Adipocyte (in vitro differentiated cells): ENCODE measurements at regions not wholly inside any gene's neighbourhood (a gene's known extent, or its start where the extent isn't known, plus 50 kb on each side); places are given as distances from the start of the nearest gene placed in this dataset.
"Not testable (repeated sequence)": the region's sequence is repeated elsewhere in the genome, so short reads cannot be mapped to it uniquely, and the experiment has no call there.

Experiments
- DNase-seq: peaks from one replicate; pipeline ENCODE4 v3.0.0-alpha.2; 2015; ENCODE audit warnings: low read depth
- H3K27me3 ChIP-seq: replicated peaks from 2 replicates; pipeline ENCODE4 v1.7.0; 2013; ENCODE audit warnings: mild to moderate bottlenecking, low read length, moderate library complexity; ENCODE audit not compliant: control insufficient read depth, insufficient read depth
- H3K36me3 ChIP-seq: 2 replicates; pipeline ENCODE4 v1.7.0; 2013; ENCODE audit warnings: low read length, mild to moderate bottlenecking, moderate library complexity; ENCODE audit not compliant: control insufficient read depth, insufficient read depth, severe bottlenecking
- H3K4me1 ChIP-seq: 2 replicates; pipeline ENCODE4 v1.7.0; 2013; ENCODE audit warnings: mild to moderate bottlenecking, low read length, moderate library complexity; ENCODE audit not compliant: control insufficient read depth, insufficient read depth
- H3K4me3 ChIP-seq: 2 replicates; pipeline ENCODE4 v1.7.0; 2013; ENCODE audit warnings: mild to moderate bottlenecking, low read length, moderate library complexity
- H3K9ac ChIP-seq: 2 replicates; pipeline ENCODE4 v1.7.0; 2013; ENCODE audit warnings: mild to moderate bottlenecking, low read length, moderate library complexity
- H3K9me3 ChIP-seq: 2 replicates; pipeline ENCODE4 v1.7.0; 2013; ENCODE audit warnings: mild to moderate bottlenecking, low read length, moderate library complexity; ENCODE audit not compliant: control insufficient read depth

- H3K4me3 ChIP-seq, H3K36me3 ChIP-seq, H3K9me3 ChIP-seq, H3K4me1 ChIP-seq, H3K9ac ChIP-seq, H3K27me3 ChIP-seq, DNase-seq: not testable (repeated sequence)
These were observed 183.0 kb upstream of the PLGLB1 start for GRCh38 chr2:87204569-87205147.

GRCh38 chr2:87212938-87213337, 191.3 kb upstream of the PLGLB1 start:
- not testable (repeated sequence) for H3K4me3 ChIP-seq, H3K9me3 ChIP-seq, H3K27me3 ChIP-seq, H3K4me1 ChIP-seq, DNase-seq, H3K36me3 ChIP-seq, H3K9ac ChIP-seq

- not testable (repeated sequence) for H3K9me3 ChIP-seq
These were observed 195.4 kb upstream of the PLGLB1 start for GRCh38 chr2:87217005-87217404.

GRCh38 chr2:87217741-87218410, 196.2 kb upstream of the PLGLB1 start:
- not testable (repeated sequence) for H3K9ac ChIP-seq, H3K36me3 ChIP-seq, H3K27me3 ChIP-seq, DNase-seq, H3K9me3 ChIP-seq, H3K4me3 ChIP-seq, H3K4me1 ChIP-seq

More at GRCh38 chr2:87217005-87217404, 195.4 kb upstream of the PLGLB1 start:
- H3K27me3 ChIP-seq, H3K4me1 ChIP-seq, H3K9ac ChIP-seq, H3K36me3 ChIP-seq, H3K4me3 ChIP-seq, DNase-seq: not testable (repeated sequence)

- H3K27me3 ChIP-seq, H3K36me3 ChIP-seq, H3K9ac ChIP-seq, DNase-seq, H3K4me3 ChIP-seq, H3K9me3 ChIP-seq, H3K4me1 ChIP-seq: not testable (repeated sequence)
These were observed 199.0 kb upstream of the PLGLB1 start for GRCh38 chr2:87220651-87221050.

GRCh38 chr2:87222131-87222530, 200.5 kb upstream of the PLGLB1 start:
- H3K36me3 ChIP-seq, H3K4me3 ChIP-seq, H3K4me1 ChIP-seq, H3K27me3 ChIP-seq, H3K9me3 ChIP-seq, H3K9ac ChIP-seq: not testable (repeated sequence)
- DNase-seq, result peak; percentile 45

- not testable (repeated sequence) for H3K27me3 ChIP-seq, H3K4me1 ChIP-seq, H3K9ac ChIP-seq, H3K4me3 ChIP-seq, DNase-seq, H3K36me3 ChIP-seq, H3K9me3 ChIP-seq
These were observed 202.2 kb upstream of the PLGLB1 start for GRCh38 chr2:87223873-87224272.

- H3K36me3 ChIP-seq, H3K9ac ChIP-seq, H3K27me3 ChIP-seq, H3K4me1 ChIP-seq, H3K9me3 ChIP-seq, H3K4me3 ChIP-seq: not testable (repeated sequence)
- peak; percentile 70 for DNase-seq
These were observed 207.5 kb upstream of the PLGLB1 start for GRCh38 chr2:87229091-87229689.

- H3K4me3 ChIP-seq, H3K9me3 ChIP-seq, H3K36me3 ChIP-seq, H3K27me3 ChIP-seq, H3K4me1 ChIP-seq, DNase-seq, H3K9ac ChIP-seq: not testable (repeated sequence)
These were observed 208.3 kb upstream of the PLGLB1 start for GRCh38 chr2:87229964-87230363.

GRCh38 chr2:87235333-87235981, 213.8 kb upstream of the PLGLB1 start:
- not testable (repeated sequence) for H3K36me3 ChIP-seq, H3K9ac ChIP-seq, DNase-seq, H3K27me3 ChIP-seq, H3K4me3 ChIP-seq, H3K4me1 ChIP-seq, H3K9me3 ChIP-seq

GRCh38 chr2:87237570-87238336, 216.1 kb upstream of the PLGLB1 start:
- H3K27me3 ChIP-seq, H3K4me1 ChIP-seq, H3K9me3 ChIP-seq, H3K4me3 ChIP-seq, H3K9ac ChIP-seq, H3K36me3 ChIP-seq, DNase-seq: not testable (repeated sequence)
